ENCODE measurements at regions not wholly inside any gene's neighbourhood (a gene's known extent, or its start where the extent isn't known, plus 50 kb on each side); places are given as distances from the start of the nearest gene placed in this dataset.
A peak's percentile ranks its signal among the peaks of the same experiment; 100 is the strongest.

DNA sequence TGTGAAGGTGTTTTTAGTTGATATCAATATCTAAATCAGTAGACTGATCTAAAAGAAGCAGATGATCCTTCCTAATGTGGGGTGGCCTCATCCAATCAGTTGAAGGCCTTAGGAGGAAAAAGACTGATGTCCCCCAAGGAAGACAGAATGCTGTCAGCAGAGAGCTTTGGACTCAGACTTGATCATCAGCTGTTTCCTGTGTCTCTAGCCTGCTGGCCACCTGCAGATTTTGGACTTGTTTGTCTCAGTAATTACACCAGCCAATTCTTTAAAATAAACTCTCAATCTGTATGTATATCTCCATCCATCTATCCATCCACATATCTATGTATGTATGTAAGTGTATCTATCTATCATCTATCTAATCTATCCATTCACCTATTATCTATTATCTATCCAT lies 301.3 kb downstream of the LPIN1 start:
- Histone ChIP-seq H3K4me3 (no peak overlapping the region), H3K27ac (no peak overlapping the region), H3K4me2 (no peak overlapping the region), H3K9me3 (0 out of 3 replicates have a peak, but pooled peaks cover 4% of the 10 kb centered on the region), H3K4me1 (peaks cover 18% of the 10 kb centered on the region)
- ChIA-PET POLR2A (no interaction called here), CTCF (interaction anchor here (1.7 kb wide), 1 partner anchor 218 kb away, joined by 3 read pairs; no protein-coding TSS in a partner anchor)
- no peak for DNase-seq (ENCODE audit: low read depth in 1 of 2, low spot score in 1 of 2)
- no peak for TF ChIP-seq EHF (CRISPR knock-in tag; IDR thresholded peaks at IDR 0.05)
- no peak for TF ChIP-seq KDM5A (IDR thresholded peaks at IDR 0.05)
- TF ChIP-seq, protein P1, sequence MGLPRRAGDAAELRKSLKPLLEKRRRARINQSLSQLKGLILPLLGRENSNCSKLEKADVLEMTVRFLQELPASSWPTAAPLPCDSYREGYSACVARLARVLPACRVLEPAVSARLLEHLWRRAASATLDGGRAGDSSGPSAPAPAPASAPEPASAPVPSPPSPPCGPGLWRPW (IDR thresholded peaks at IDR 0.05) = no peak
- TF ChIP-seq MAZ (IDR thresholded peaks at IDR 0.05; ENCODE audit: borderline replicate concordance, low read depth, low read length) = no peak
- no peak for TF ChIP-seq NR3C1 (IDR thresholded peaks at IDR 0.05)
- TF ChIP-seq TFCP2L1 (CRISPR knock-in tag; IDR thresholded peaks at IDR 0.05) = no peak
- TF ChIP-seq ZFP36 (IDR thresholded peaks at IDR 0.05; ENCODE audit: borderline replicate concordance, partially characterized antibody) = no peak
- TF ChIP-seq CBX2 (IDR thresholded peaks at IDR 0.05; ENCODE audit: borderline replicate concordance, low read depth) = no peak
- no peak for TF ChIP-seq ZC3H11A (IDR thresholded peaks at IDR 0.05)
- no peak for TF ChIP-seq HEYL (CRISPR knock-in tag; IDR thresholded peaks at IDR 0.05)
- no peak for TF ChIP-seq ESRRA (IDR thresholded peaks at IDR 0.05; ENCODE audit: borderline replicate concordance, low read length)
- no peak for TF ChIP-seq RFX5 (IDR thresholded peaks at IDR 0.05)
- TF ChIP-seq, protein P2, sequence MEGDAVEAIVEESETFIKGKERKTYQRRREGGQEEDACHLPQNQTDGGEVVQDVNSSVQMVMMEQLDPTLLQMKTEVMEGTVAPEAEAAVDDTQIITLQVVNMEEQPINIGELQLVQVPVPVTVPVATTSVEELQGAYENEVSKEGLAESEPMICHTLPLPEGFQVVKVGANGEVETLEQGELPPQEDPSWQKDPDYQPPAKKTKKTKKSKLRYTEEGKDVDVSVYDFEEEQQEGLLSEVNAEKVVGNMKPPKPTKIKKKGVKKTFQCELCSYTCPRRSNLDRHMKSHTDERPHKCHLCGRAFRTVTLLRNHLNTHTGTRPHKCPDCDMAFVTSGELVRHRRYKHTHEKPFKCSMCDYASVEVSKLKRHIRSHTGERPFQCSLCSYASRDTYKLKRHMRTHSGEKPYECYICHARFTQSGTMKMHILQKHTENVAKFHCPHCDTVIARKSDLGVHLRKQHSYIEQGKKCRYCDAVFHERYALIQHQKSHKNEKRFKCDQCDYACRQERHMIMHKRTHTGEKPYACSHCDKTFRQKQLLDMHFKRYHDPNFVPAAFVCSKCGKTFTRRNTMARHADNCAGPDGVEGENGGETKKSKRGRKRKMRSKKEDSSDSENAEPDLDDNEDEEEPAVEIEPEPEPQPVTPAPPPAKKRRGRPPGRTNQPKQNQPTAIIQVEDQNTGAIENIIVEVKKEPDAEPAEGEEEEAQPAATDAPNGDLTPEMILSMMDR (IDR thresholded peaks at IDR 0.05) = no peak
- no peak for TF ChIP-seq POLR2A (IDR thresholded peaks at IDR 0.05; ENCODE audit: low read length)
- TF ChIP-seq, protein P3, sequence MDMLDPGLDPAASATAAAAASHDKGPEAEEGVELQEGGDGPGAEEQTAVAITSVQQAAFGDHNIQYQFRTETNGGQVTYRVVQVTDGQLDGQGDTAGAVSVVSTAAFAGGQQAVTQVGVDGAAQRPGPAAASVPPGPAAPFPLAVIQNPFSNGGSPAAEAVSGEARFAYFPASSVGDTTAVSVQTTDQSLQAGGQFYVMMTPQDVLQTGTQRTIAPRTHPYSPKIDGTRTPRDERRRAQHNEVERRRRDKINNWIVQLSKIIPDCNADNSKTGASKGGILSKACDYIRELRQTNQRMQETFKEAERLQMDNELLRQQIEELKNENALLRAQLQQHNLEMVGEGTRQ (IDR thresholded peaks at IDR 0.05) = no peak
- no peak for TF ChIP-seq NFE2L2 (conservative IDR thresholded peaks at IDR 0.05; ENCODE audit: low read length)
- no peak for TF ChIP-seq FOSL2 (IDR thresholded peaks at IDR 0.05)
- TF ChIP-seq FOSL2 (CRISPR knock-in tag; IDR thresholded peaks at IDR 0.05) = no peak
- no peak for FAIRE-seq
- no peak for ATAC-seq

DNA sequence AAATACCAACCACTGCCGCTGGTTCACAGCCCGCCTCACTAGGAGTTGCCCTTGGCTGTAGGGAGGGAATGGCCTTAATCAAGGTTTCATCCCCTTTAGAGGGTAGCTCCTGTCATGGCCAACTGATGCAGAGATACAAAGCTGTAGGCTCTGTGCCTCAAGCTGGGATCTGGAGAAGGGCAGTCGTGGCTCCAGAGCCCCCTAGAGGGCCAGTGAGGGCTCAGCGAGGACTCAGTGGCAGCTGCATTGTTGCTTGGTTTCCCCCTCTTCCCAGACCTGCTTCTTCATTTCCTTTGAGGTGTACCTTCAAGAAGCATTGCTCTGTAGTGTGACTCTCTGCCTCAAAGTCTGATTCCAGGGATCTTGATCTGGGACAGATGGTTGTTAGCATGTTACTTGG lies 302.1 kb downstream of the LPIN1 start:
- H3K27ac ChIP-seq = no peak overlapping the region
- POLR2A ChIA-PET = no interaction called here
- no peak for DNase-seq (ENCODE audit: low read depth in 1 of 2, low spot score in 1 of 2)
- H3K4me1 ChIP-seq = peaks cover 18% of the 10 kb centered on the region
- no peak overlapping the region for H3K4me2 ChIP-seq
- no peaks in the 10 kb centered on the region for H3K9me3 ChIP-seq
- WGBS (ENCODE audit: missing lambda C conversion rate) = 27% methylated on average over 3 of the region's 4 CpGs
- TF ChIP-seq EP300 (IDR thresholded peaks at IDR 0.05) (no peak), CHD2 (IDR thresholded peaks at IDR 0.05; ENCODE audit: low read length, partially characterized antibody) (no peak), TP53 (CRISPR knock-in tag; IDR thresholded peaks at IDR 0.05) (no peak), ESRRA (IDR thresholded peaks at IDR 0.05; ENCODE audit: borderline replicate concordance, low read length) (no peak), SREBF2 (IDR thresholded peaks at IDR 0.05) (no peak), ZNF302 (CRISPR knock-in tag; IDR thresholded peaks at IDR 0.05) (no peak), HOXA7 (CRISPR knock-in tag; IDR thresholded peaks at IDR 0.05) (no peak), FOXS1 (CRISPR knock-in tag; IDR thresholded peaks at IDR 0.05) (no peak), POLR2A (IDR thresholded peaks at IDR 0.05; ENCODE audit: low read length) (no peak), RCOR1 (IDR thresholded peaks at IDR 0.05; ENCODE audit: low read depth, low read length) (no peak), MAZ (IDR thresholded peaks at IDR 0.05; ENCODE audit: borderline replicate concordance, low read depth, low read length) (no peak), RNF2 (IDR thresholded peaks at IDR 0.05; ENCODE audit: borderline replicate concordance, low read depth) (no peak), ZSCAN20 (CRISPR knock-in tag; IDR thresholded peaks at IDR 0.05) (no peak), HEYL (CRISPR knock-in tag; IDR thresholded peaks at IDR 0.05) (no peak), CEBPB (IDR thresholded peaks at IDR 0.05) (no peak), HDAC2 (IDR thresholded peaks at IDR 0.05) (no peak), EHF (CRISPR knock-in tag; IDR thresholded peaks at IDR 0.05) (no peak), POLR2AphosphoS2 (conservative IDR thresholded peaks at IDR 0.05; ENCODE audit: low read length) (no peak)
- TF ChIP-seq, protein P4, sequence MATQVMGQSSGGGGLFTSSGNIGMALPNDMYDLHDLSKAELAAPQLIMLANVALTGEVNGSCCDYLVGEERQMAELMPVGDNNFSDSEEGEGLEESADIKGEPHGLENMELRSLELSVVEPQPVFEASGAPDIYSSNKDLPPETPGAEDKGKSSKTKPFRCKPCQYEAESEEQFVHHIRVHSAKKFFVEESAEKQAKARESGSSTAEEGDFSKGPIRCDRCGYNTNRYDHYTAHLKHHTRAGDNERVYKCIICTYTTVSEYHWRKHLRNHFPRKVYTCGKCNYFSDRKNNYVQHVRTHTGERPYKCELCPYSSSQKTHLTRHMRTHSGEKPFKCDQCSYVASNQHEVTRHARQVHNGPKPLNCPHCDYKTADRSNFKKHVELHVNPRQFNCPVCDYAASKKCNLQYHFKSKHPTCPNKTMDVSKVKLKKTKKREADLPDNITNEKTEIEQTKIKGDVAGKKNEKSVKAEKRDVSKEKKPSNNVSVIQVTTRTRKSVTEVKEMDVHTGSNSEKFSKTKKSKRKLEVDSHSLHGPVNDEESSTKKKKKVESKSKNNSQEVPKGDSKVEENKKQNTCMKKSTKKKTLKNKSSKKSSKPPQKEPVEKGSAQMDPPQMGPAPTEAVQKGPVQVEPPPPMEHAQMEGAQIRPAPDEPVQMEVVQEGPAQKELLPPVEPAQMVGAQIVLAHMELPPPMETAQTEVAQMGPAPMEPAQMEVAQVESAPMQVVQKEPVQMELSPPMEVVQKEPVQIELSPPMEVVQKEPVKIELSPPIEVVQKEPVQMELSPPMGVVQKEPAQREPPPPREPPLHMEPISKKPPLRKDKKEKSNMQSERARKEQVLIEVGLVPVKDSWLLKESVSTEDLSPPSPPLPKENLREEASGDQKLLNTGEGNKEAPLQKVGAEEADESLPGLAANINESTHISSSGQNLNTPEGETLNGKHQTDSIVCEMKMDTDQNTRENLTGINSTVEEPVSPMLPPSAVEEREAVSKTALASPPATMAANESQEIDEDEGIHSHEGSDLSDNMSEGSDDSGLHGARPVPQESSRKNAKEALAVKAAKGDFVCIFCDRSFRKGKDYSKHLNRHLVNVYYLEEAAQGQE (IDR thresholded peaks at IDR 0.05) = no peak
- TF ChIP-seq, protein P5, sequence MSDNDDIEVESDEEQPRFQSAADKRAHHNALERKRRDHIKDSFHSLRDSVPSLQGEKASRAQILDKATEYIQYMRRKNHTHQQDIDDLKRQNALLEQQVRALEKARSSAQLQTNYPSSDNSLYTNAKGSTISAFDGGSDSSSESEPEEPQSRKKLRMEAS (IDR thresholded peaks at IDR 0.05) = no peak
- H3K4me3 ChIP-seq = no peak overlapping the region
- no peak for FAIRE-seq
- CTCF ChIA-PET = interaction anchor here (0.8 to 1.7 kb wide), 2 partner anchors 10 to 219 kb away, joined by 3 read pairs; no protein-coding TSS in a partner anchor
- peak in 1 of 2 experiments; percentile 64; a peak in 1 of 6 replicates for ATAC-seq

Measured in A549 (cell line).